Kasumi-1 (cell line): ENCODE measurements at regions not wholly inside any gene's neighbourhood (a gene's known extent, or its start where the extent isn't known, plus 50 kb on each side); places are given as distances from the start of the nearest gene placed in this dataset.
A peak's percentile ranks its signal among the peaks of the same experiment; 100 is the strongest.

Experiments used
- DNase-seq, 2 experiments: peaks; one replicate each; lab custom pipeline; 2025; lab: John Stamatoyannopoulos, UW

DNA sequence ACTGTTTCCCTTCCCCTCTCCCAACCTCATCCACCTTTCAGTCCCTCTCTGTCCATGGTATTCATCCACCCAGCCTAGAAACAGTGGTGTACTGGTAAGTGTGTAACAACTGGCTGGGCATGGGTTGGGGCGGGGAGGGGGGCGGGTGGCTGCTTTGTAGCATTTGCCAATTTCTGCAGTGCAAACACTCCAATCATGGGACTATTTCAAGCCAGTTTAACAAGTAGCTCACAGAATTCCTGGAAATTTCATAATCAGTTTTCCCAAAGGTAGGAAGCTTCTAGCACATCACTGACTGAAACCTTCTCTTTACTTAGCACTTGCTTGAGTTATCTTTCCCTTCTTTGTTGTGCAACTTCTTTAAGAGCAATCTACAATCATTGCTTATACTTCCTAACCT, 100.8 kb upstream of the WASF3 start:
- DNase-seq: no peak

DNA sequence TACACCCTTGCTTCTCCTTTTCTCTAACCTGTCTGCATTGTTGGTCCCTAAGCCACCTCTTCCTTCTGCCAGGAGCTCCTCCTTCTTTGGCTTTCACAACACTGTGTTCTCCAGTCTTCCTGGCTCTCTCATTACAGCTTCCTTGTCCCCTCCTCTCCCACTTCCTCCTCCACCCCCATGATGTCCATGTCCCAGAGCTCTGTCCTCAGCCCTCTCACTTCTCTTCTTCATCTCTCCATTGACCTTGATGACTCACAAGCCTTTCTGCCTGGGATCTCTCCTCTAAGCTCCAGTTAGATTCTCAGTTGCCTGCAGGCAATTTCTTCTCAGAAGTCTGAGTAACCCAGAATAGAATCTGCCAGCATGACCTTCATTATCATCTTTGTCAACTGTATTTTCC, 100.3 kb upstream of the WASF3 start:
- no peak for DNase-seq

DNA sequence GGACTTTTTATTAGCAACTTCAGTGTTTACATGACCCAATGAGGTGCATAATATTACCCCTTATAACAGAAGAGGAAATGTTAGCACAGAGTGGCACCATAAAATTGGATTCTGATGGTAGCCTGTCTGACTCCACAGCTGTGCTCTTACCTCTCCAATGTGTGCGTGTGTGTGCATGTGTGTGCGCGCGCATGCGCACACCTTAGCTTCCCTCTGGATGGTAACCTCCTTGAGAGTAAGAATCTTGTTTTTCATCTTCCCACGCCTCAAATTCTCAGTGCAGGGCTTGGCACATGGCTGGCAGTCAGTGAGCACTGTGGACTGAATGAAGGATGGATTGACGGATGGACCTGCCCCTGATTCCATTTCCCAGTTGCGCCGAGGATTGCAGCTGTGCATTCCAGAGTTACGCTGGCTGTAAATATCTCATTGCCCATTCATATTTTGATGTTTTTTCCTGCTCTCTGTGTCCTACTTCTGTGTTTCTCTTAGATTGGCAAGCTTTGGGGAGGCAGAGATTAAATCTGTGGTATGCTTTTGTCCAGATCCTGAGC, 99.2 kb upstream of the WASF3 start:
- DNase-seq: no peak

DNA sequence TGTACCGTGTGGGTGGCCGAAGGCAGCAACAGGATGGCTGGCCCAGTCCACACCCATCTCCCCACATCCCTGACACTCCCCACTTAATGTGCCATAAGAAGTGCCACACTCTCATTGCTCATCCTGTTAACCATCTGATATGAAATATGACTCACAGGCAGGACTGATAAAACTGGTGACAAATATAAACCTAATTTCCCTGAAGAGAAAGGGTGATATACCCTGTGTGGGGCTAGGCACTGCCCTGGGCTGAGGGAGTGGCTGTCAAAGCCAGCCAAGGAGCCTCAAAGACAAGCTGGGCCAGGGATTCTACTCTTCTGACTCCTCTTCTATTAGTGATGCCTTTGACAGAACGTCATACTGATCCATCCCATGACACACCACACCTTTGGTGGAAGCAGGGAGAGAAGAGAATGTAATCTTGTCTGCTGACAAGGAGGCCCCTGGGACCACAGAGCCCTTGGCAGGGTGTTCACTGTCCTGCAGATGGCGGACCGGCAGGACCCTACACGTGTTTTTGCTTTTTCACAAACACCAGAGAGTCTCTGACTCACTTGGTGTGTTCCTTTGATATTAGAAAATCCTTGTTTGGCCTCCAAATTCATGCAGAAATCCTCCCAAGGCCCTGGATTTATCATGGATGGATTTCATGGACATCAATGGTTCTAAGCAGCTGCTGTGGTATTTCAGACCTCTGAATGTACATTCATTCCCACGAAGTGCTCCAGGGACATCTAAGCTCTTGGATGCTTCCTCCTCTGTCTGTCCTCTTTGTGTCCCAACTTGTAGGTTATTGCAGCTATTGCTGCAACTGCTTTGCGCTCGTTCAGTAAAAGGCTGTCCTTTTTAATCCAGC, 98.0 kb upstream of the WASF3 start:
- no peak for DNase-seq

DNA sequence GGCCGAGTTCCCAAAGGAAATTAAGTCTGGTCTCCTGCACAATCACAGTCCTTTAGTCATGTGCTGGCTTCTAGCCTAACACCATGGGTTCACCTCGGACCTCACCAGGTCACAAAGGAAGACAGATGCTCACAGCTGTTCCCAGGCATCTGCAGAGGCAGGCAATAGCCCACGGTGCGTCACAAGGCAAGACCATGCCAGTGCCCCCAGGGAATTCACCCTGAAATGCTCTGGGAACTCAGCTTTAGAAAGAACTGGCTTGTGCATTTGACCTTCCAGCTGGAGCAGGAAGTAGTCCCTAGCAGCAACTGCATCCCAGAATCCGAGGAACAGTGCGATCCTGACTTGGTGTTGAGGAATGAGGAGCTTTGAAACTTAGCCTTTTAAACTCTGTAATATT, 96.8 kb upstream of the WASF3 start:
- DNase-seq: no peak

DNA sequence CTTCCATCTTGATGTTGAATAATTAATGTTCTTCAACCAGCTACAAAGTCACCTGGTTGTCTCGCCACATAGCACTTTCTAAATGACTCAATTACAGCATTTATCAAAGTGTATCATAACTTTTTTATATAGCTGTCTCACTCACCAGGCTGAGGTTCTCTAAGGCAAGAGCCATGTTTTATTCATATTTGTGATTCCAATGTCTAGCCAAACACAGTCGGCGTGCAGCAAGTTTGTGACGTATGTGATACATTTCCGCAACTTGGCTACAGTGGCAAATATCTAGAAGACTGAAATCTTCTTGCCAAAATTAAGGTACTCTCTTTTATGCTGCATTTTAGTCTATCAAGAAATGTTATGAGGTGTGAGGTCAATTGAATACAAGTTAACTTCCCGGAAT, 94.2 kb upstream of the WASF3 start:
- no peak for DNase-seq

DNA sequence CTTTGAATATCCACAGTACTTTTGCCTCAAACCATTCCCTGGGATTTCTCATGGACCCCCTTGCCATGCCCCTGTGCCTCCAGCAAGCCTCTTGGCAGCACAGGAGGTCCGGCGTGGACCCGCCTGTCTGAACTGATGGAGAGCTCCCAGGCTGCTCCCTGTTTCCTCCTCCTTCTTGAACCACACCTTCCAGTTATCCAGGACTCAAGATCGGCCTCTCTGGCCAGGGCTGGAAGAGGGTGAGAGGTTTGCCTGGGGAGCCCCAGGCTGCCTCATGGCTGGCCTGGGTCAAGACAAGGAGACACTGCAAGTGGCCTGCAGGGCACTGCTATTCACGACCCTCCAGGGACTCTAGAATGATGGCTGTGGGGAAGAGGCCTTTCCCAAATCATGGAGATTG, 93.6 kb upstream of the WASF3 start:
- no peak for DNase-seq

DNA sequence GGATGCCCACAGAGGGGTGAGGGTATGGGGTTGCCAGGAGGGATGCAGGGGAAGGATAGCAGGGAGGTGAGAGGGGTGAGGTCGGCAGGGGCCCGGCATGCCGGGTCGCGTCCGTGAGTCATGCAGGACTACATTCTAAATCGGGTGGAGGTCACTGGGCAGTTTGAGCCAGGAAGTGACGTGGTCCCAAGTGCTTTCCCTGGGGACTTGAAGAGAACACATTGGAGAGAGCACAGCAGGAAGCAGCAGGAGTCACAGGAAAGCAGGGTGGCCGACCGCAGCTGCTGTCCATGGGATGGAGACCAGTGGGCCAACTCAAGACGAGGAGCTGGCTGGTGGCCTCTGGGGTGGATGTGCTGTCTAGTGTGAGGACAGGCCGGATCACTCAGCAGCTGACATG, 92.0 kb upstream of the WASF3 start:
- no peak for DNase-seq

DNA sequence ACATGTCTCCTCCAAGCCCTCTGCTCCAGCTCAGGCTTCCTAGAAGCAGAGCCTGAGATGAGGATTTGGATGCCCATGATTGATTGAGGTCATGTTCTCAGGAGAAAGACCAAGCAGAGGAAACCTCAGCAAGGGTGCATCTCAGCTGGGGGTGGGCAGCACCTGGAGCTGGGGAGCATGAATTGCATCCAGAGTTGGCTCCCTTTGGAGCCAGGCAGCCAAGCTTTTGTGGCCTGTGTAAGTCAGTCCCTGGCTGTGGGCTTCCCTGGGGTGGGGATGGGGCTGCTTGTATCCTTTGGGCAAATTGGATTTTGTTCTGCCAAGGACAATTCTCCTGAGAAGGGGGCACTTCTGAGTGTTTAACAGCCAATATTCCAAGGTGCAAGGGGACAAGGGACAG, 91.5 kb upstream of the WASF3 start:
- DNase-seq: no peak

DNA sequence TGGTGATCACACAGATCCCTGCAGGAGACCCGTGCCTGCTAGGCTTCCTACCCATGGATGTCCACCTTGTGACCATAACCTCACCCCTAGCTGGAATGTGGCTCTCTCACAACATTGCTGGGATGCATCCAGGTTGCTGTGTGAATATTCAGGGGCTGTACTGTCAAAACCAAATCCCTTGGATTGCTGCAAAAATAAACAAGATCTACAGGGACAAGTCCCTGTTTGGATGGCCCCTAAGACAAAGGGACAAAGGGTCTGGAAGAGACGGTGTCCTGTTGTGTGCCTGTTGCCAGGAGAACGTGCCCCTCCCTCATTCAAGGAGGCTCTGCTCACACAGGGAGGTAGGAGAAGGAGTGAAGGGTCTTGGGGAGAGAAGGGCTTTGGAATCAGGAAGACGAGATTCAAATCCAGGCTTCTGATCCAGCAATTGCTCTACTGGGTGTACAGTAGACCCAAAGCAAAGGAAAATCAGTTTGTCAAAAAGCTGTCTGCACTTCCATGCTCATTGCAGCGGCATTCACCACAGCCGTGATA, 89.2 kb upstream of the WASF3 start:
- no peak for DNase-seq

DNA sequence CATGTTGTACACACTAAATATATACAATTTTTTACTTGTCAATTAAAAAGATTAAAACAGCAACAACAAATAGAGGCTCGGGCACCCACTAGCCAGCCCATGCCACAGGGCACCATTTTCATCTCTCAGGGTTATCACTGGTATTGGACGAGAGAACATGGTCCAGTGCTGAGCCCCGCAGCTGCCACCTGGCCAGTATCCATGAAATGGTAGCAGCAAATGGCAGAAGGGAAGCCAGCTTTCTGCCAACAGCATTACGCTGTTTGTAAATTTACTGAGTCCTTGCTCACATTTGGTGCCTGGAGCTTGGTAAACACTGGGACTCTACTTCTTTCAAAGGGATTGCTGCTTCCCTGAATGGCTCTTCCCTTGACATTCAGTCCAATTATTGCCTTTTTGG, 87.9 kb upstream of the WASF3 start:
- no peak for DNase-seq

DNA sequence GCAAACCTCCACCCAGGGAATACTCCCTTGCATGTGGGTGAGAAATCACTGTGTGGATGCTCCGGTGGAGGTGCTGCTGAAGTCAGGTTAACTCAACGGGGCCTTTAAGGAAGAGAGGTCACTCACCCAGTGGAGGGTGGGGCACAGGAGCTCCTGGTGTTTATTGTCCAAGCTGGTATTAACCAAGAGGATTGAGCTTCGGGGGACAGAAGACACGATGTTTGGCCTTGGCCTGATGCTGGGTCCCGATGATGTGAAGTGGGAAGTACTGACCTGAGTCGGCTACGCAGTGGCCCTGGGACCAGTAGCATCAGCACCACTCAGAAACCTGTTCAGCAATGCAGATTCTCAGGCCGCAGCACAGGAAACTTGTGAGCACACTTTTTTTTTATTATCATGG, 85.7 kb upstream of the WASF3 start:
- no peak for DNase-seq

DNA sequence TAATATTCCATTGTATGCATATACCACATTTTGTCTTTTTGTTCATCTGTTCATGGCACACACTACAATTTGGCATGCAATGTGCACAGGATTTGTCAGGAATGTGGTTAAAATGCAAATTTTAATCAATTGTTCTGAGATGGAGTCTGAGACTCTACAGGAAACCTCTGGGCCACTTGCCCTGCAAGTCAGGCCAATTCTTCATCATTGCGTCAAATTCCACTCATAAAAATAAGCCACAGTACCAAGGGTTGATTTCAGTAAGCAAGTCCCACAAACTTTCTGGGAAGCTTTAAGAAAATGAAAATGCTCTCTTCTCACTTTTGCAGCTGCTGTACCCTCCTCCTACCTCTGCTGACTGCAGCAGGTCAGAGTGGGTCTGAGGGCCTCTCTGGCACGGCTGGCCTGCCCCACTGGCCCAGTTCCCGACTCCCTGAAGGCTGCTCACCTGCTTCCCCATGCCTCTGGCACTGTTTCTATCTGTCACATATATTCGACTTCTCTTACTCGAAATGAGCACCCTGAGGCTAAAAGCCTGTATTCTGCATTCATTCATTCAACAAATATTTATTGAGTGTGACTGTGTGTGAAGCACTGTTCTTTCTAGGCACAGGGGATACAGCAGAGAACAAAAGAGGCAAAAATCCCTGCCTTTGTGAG, 83.8 kb upstream of the WASF3 start:
- DNase-seq: no peak

DNA sequence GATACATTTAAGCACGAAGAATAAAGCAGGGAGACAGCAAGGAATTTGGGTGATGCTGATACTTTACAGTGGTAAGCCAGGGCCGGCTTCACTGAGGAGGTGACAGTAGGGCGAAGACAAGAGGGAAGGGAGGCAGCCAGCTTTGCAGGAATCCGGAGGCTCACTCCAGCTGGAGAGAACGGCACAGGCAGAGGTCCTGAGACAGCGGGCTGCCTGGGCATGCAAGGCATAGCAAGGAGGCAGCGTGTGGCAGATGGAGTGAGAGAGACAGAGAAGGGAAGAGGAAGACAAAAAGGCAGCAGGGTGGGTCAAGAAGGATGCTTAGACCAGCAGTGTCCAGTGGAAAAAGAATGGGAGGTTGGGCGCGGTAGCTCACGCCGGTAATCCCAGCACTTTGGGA, 83.2 kb upstream of the WASF3 start:
- no peak for DNase-seq

DNA sequence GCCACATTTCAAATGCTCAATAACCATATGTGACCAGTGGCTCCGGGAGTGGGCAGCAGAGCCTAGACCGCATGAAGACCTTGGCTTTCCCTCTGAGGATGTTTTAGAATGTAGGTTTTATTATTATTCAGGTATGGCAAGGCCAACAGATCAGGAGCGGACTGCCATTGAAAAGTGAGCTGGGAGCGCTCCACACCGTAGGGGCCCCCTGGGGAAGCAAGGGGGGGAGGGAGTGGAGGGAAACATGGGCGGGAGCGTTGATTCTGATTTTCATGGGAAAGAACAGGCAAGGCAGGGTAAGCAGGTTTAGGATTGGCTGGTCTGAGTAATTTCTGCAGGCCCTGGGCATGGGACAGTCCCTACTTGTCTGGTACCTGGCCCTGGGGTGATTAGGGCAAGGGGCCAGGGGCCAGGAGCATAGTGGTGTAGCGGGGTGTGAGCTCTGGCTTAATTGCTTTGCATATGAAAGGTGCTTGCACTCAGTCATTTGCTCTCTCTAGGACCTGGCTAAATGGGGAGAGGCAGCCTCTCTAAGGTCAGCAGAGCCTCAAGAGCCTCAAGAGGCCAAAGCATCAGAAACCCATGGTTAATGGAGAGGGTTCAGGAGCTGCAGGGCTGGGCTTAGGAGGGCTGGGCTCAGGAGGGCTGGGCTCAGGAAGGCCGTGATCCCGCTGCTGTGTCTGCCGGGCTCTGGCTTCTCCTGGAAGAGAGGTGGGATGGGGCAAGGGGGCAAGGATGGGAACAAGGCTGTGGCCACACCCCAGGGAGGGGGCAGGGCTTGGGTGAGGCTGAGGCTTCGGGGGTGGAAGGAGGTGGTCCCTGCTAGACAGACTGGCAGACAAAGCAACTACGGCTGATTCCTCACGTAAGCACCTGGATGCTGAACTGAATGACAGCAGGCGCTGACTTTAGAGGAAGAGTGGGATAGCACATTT, 82.0 kb upstream of the WASF3 start:
- DNase-seq: no peak

DNA sequence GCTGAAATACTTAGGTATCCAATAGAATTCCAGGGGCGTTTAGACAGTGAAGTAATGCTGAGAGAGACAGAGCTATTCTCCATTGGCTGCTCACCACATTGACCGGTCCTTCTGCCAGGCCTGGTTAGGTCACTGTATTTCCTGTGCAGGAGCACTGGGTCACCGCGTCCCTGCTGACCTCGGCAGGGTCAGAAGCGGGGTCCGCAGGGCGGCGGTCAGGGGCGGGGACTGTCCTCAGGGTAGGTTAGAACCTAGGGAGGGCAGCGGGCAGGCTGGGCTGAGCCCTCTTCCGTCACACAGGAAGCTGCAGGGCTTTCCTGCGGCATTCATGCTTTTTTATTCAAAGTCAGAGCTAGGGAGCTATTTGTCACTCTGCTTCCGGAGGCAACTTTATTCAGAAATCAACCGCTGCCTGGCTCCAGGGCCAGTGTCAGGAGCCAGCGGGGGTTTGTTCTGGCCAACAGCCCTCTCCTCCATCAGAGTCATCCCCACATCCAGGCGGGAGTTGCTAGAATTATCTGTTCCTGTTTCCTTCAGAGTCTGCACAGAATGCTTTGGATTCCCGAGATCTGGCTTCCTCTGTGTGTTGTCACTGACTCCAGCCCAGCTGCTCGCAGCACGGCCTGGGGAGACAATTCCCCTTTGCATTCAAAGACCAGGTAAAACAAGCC, 81.2 kb upstream of the WASF3 start:
- DNase-seq: no peak

DNA sequence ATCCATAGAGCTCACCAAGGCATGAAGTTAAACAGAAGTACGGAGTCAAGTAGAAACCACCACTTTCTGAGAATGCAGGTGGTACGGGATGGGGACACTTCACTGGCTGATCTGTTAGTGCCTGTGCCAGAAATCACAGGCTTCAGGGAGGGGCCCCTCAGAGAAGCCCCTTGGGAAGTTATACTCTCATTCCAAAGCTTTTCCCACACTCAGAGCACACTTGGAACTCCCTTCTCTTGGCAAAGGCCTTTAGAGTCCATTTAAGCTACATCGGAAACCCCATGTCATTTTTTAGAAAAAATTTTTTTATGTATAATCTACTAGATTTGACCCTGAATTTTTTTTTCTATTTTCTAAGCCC, 80.7 kb upstream of the WASF3 start:
- DNase-seq: no peak

DNA sequence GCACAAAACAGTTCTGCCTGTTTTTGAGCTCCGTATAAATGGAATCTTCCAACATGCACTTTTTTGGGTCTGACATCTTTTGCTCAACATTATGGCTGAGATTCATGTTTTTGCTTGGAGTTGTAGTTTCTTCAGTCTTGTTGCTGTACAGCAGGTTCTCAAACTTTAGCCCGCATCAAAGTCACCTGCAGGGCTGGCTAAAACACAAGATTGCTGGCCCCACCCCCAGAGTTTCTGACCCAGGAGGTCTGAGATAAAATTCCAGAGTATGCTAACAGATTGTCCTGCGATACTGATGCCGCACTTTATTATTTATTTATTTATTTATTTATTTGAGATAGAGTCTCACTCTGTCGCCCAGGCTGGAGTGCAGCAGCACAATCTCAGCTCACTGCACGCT, 79.8 kb upstream of the WASF3 start:
- no peak for DNase-seq

DNA sequence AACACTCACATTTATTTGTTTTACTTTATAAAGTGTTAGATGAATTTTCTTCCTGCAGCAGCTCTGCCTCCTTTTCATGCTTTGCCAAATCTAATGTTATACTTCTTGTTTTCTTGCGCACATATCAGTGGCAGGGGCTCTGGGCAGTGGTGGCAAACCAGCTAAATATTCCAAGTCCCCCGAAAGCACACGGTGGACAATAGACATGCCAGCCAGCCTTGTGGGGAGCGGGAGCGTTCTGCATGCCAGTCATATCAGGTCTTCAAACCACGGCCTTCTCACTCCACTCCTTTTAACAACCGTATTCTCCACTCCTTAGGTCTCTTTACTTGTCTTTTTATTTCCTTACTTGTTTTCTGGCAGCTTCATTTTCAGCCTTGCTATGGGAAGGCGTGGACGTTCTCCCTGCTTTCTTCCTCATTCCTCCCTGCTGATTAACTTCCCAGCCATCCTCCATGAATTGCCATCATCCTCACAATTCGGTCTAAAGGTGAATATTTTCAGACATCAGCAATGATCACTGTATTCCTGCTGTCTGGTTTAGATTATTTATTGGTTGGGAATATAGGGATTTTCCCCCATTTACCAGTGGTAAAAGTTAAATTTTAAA, 77.1 kb upstream of the WASF3 start:
- no peak for DNase-seq

DNA sequence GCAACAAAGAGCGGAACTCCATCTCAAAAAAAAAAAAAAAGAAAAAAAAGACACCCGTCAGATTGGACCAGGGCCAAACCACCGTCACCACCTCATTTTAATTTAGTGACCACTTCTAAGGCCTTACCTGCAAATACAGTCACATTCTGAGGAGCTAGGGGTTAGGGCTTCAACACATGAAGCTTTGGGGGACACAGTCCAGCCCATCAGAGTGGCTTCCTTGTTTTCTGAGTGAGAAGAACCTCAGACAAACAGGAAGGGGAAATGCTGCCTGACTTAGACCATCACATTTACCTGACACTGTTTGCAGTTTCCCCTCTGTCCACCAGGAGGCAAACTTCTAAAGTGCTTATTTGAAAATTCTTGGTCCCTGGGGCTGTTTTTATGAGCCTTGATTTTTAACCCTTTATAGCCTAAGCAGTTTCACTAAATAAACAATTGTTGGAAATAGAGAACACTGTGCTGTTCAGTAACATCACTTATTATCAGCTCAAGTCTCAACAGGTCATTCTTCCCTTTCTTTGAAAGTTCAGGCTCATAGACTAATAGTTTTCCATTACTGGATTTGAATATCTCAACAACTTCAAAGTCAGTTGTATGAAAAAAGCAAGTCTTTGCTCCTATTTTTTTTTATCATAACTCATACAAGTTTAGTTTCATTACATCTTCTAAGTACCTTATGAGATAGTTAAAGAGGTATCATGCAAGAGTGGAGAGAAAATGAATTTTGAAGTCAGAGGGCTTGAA, 74.9 kb upstream of the WASF3 start:
- peak; percentile 3 to 51 for DNase-seq
